Inferior parietal cortex (tissue), 1 donor: ENCODE measurements at regions not wholly inside any gene's neighbourhood (a gene's known extent, or its start where the extent isn't known, plus 50 kb on each side); places are given as distances from the start of the nearest gene placed in this dataset.
A peak's percentile ranks its signal among the peaks of the same experiment; 100 is the strongest.
"Not testable (repeated sequence)": the region's sequence is repeated elsewhere in the genome, so short reads cannot be mapped to it uniquely, and the experiment has no call there.

Experiments used
- DNase-seq: peaks from one replicate; pipeline ENCODE4 v3.0.0-alpha.2; 2016; ENCODE audit errors: extremely low spot score

DNA sequence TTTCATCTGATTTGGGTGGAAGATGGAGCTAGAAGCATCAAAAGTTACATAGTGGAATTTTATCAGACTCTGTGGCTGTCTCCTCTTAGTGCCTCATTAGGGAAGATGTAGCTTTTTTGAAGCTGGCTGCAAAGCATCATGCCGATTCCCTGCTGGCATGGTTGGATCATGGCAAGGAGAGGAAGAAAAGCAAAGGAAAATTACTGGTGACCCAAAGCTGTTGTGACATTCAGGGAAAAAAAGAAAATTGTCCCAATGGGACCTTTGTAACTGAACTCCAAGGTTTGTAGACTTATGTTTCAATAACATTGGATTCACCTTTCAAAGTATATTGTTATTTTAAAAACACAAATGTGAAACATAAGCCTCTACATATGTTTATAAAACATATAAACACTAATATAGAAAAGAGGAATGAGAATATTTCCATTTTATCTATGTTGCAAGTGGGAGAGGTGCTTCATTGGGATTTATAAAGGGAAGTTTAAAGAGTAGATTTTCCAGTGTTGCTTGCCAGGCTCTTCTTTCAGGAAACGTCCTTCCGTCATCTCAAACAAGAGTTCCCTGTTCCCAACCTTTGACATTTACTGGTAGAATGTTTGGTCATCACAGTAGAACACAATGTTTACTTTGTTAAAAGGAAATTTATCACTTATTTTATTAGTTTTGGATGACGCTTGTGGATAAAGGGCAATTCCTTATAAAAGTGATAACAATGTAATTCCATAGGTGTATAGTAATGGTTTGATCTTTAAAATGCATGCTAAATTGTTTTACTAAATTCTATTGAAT lies 190.1 kb upstream of the GPRIN3 start:
- DNase-seq: no peak

DNA sequence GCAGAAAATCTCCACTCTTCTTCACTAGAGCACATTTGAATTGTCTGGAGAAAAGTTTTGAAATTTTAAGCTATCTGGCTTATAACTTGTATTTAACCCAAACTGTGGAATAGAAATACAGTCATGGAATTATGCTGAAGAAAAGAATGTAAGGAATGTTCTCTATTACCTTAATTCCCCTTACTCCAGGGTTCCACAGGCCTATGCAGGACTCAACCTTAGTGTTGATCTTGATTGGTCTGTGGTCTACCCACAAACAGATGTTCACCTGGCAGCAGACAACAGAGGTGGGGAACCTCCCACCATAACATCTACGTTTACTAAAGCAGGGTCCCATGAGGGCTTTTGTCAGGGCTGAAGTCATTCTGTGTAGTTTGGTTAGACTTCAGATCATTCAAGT lies 189.3 kb upstream of the GPRIN3 start:
- DNase-seq: no peak

DNA sequence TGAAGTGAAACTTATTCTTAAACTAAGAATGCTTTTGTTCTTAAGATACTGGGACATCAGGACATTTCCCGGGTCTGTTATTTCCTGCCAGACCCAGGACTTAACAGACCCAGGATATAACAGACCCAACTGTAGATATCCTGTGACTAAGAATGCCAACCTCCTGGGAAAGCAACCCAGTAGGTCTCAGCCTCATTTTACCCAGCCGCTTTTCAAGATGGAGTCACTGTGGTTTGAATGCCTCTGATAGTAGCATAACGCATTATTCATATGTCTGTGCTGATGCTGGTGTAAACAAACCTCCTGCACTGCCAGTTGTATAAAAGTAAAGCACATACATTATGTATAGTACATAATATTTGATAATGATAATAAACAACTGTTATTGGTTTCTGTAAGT lies 185.8 kb upstream of the GPRIN3 start:
- no peak for DNase-seq

DNA sequence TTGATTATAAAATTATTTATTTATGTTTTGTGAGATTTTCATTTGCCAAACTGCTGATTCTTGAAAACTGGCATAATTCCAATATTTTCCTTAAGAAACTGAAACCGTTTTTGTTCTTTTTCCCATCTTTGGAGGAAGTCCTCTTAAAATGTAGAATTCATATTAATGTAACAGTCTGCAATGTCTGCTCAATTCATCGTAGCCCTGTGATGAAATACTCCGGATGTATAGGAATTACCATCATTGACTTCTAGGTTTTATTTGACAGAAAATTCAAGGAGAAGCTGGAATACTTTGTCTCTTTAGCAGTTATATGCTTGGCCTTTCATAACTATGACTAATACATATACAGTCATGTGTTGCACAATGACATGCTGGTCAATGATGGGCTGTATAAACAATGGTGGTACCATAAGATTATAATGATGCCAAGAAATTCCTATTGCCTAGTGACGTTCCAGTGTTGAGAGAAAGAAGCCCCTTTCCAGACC lies 185.0 kb upstream of the GPRIN3 start:
- no peak for DNase-seq

DNA sequence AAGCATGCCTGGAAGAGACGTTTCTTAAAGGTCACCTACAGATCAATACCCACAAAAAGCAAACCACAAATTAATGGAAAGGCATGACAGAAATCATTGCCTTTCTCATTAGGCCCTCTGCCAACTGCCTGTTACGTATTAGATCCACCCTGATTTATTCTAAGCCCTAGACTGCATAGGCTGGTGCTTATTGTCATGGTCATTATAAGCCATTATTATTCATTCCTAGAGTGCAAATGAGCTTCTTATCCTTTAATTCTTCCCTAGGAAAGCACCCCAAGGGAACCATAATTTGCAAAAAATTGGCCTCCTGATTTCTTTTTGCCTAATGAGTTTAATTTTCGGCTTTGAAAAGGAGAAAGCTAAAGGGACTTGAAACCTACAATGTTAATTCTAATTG lies 184.2 kb upstream of the GPRIN3 start:
- DNase-seq: no peak

DNA sequence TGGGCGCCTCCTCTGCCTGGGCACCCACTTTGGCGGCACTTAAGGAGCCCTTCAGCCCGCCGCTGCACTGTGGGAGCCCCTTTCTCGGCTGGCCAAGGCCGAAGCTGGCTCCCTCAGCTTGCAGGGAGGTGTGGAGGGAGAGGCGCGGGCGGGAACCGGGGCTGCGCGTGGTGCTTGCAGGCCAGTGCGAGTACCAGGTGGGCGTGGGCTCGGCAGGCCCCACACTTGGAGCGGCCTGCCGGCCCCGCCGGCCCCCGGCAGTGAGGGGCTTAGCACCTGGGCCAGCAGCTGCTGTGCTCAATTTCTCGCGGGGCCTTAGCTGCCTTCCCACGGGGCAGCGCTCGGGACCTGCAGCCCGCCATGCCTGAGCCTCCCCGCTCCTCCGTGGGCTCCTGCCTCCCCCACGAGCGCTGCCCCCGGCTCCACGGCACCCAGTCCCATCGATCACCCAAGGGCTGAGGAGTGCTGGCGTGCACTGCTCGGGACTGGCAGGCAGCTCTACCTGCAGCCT lies 182.4 kb upstream of the GPRIN3 start:
- not testable (repeated sequence) for DNase-seq

DNA sequence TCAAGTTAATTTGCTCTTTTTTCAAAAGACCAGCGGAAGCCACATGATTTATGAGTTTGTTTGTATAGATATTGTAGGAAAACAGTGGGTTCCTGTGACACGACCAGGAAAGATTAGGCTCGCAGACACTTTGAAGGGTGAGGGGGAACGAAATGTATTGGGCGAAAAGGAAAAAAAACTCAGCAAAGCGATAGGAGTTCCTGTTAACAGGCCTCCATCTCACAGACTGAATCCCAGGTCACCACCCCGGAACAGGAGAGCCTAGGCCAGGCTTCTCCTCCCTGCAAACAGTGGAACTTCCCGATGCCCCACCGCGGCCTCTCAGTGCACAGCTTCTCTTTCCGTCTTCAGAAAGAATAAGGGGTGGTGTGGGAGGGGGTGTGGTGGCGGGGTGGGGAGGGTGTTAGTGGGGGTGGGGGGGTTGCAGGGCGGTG lies 181.8 kb upstream of the GPRIN3 start:
- no peak for DNase-seq

DNA sequence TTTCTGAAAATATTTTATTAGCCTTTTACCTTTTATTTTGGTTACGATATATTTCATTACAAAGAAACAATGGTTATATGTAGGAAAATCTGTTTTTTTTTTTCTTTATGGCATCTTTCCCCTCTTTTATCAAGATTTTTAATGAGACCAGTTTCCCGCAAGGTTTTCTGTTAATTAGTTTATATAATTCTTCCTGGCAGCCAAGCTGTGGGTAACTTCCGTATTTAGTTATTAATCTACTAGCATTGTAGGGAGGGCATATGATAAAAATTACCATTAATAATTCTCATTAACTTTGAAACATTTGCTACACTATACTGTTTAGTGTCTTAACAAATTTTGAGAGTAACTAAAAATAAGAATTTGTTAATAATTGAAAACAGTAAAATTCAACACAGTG lies 181.1 kb upstream of the GPRIN3 start:
- DNase-seq: no peak

DNA sequence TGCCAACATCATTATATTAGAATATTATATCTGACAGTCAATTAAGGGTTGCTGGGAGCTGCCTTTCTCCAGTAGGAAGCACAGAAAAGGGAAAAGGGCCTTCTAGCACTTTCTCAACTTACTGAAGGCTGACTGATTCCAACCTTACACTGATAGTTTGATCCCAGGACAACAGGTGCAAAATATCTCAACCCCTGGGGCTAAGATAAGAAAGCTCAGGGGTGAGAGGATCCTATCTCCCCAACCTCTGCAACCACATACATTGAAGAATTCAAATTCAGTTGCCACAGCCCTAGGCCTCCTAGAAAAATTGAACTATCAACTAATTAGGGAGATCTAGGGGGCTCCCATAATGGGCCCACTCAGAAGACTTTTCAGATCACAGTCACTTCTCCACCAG lies 179.1 kb upstream of the GPRIN3 start:
- DNase-seq: no peak

DNA sequence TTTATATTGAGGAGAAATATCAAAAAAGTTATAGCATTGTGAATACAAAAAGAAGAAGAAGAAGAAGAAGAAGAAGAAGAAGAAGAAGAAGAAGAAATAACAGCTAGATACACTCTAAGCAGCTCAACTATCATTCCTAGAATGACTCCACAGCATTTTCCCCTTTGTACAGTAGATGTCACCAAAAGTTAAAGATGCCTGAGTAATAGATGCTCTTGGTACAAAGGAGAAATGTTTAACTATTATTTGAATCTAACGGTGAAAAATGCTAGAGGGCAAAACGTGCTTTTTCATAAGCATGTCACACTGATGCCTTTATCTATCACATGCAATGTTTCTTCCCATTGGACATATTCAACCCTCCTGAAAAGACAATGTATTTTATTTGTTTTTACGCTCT lies 178.4 kb upstream of the GPRIN3 start:
- DNase-seq: no peak

DNA sequence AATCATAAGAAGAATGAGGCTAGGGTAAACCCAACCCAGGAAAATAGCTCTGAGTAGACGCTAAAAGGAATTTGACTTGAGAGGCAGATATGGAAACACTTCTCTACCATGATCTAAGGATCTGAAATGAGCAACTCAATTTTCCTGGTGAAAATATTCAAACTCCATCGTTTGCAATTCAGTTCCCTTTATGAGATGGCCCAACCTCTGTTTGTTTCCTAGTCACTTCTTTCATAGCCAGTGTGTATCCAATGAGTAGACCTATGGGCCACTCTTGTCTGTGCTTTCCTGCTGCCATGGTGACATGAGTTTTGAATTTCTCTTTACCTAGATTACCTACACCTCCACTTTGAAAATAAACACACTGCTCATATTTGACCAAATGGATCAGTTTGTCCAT lies 176.2 kb upstream of the GPRIN3 start:
- DNase-seq: no peak

DNA sequence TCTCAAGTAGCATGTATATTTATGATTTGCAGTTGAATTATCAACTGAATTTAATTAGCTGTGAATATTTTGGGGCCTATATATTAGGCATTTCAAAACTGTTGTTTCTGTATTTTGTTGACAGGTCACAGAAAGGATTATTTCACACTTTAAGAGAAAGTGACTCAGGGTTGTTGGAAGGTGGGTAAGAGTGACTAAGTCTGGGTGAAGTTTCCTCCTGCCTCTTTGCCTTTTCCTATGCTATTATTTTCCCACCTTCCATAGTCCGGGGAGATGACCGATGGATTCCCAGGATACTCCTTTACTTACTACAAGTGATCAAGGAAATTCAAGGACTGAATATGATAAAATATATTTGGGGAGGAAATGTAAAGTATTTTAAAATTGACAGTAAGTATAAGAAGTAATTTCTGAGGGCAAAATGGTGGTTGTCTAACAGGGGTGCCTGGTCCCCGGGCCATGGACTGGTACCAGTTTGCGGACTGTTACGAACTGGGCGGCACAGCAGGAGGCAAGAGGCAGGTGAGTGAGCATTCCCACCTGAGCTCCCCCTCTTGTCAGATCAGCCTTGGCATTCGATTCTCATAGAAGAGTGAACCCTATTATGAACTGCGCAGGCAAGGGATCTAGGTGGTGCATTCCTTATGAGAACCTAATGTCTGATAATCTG lies 175.5 kb upstream of the GPRIN3 start:
- DNase-seq: no peak

DNA sequence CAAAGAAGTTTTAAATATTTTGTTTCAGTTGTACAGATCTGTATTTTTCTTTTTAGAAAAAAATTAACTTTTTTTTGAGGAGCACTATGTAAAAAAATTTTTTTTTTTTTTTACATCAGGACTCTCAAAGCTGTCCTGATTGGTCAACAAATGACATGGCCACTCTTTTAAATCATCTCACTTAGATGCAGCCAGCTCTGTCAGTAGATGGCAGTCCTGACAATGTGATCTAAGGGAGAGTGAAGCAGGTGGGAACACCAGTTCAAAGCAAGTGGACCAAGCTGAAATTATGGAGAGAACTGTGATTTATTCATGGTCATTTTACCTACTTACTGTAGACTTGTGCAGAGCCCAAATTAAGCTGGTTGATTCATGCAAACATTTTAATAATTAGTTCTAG lies 174.7 kb upstream of the GPRIN3 start:
- DNase-seq: no peak

DNA sequence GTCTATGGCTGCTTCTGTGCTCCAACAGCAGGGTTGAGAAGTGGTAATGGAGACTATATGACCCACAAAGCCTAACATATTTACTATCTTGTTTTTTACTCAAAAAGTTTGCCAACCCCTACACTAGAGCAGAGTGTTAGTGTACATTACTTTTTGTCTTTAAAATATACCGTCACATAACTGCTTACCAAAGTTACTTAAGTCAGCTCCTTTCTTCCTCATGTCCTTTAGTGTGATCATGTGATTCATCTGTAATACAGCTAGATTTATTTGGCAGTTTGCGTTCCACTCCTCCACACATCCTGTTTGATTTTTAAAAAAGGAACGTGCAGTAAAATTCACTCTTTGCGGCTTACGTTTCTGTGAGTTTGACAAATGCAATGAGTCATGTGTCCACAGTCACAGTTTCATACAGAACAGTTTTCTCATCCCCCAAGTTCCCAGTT lies 162.4 kb upstream of the GPRIN3 start:
- peak; percentile 33 for DNase-seq

DNA sequence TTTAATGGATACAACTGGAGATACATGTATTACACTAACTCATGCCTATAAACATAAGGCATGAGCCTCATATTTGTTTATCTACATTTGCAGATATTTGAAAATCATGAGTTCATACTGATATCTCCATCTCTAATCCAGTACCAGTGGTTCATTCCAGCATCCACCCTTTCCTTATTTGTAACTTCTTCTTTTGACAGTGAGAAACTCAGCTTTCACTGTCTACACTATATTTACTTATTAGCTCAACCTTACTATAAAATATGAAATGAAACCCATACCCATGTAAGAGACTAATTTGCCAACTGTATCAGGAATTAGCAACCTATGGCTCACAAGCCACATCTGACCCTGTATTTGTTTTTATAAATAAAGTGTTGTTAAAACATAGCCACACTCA lies 161.9 kb upstream of the GPRIN3 start:
- no peak for DNase-seq

DNA sequence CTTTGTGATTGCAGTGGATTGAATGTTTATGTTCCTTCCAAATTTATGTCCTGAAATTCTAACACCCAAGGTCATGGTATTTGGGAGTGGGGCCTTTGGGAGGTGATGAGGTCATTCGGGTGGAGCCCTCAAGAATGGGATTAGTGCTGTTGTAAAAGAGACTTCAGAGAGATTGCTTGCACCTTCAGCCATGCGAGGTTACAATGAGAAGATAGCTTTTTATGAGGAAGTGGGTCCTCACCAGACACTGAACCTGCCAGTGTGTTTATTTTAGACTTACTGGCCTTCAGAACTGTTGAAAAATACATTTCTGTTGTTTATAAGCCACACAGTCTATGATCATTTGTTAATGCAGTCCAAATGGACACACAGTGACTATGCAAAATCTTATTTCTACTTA lies 161.0 kb upstream of the GPRIN3 start:
- DNase-seq: no peak

DNA sequence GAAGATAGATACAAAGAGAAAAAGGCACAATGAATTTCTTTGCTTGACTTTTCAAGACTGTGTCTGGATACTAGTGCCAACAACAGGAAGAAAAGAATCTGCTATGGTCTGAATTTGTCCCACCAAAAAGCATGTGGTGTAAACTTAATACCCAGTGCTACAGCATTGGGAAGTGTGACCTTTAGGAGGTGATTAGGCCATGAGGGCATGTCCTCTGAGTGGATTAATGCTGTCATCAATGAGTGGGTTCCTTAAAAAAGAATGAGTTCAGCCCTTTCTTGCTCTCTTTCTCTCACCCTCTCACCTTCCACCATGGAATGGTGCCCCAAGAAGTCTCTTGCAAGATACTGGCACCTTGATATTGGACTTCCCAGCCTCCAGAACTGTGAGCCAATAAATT lies 155.7 kb upstream of the GPRIN3 start:
- DNase-seq: no peak

DNA sequence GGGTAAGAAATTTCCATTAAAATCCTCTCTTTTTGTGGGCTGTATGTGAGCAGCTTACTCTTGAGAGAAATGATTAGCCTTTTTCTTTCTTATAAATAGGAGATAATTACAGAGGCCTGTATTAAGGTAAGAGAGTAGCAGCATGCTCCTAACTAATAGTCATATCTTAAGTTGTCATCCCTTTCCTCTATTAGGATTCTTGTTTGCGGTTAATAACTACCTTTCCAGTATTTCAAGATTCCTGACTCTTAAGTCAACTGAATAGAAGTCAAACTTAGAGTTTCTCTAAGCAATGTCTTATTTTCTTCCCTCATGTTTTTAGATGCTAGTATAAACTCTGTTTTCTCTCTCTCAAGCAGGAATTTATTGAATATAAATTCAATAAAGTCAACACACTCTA lies 139.9 kb upstream of the GPRIN3 start:
- no peak for DNase-seq

DNA sequence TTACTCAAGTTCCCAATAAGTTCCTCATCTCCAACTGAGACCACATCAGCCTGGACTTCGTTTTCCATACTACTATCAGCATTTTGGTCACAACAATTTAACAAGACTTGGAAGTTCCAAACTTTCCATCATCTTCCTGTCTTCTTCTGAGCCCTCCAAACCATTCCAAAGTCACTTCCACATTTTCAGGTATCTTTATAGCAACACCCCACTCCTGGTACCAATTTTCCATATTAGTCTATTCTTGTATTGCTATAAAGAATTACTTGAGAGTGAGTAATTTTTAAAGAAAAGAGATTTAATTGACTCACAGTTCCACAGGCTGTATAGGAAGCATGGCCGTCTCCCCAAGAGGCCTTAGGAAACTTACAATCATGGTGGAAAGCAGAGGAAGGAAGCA lies 138.6 kb upstream of the GPRIN3 start:
- no peak for DNase-seq

DNA sequence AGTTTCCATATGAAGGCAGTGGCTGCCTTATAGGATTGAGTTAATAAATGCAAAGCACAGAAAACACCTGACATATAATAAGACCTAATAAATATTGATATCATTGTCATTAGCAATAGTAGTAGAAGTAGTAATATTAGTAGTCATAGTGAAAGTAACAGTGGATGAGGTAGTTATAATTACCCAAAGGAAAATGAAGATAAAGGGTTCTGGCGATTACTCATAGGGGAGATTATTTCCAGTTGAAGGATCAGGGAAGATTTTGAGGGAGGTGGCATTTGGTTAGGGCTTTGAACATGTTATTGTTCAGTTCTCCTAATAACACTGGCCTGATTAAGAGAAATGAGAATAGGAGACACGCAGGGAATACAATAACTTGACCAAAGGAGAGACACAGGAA lies 131.9 kb upstream of the GPRIN3 start:
- no peak for DNase-seq

DNA sequence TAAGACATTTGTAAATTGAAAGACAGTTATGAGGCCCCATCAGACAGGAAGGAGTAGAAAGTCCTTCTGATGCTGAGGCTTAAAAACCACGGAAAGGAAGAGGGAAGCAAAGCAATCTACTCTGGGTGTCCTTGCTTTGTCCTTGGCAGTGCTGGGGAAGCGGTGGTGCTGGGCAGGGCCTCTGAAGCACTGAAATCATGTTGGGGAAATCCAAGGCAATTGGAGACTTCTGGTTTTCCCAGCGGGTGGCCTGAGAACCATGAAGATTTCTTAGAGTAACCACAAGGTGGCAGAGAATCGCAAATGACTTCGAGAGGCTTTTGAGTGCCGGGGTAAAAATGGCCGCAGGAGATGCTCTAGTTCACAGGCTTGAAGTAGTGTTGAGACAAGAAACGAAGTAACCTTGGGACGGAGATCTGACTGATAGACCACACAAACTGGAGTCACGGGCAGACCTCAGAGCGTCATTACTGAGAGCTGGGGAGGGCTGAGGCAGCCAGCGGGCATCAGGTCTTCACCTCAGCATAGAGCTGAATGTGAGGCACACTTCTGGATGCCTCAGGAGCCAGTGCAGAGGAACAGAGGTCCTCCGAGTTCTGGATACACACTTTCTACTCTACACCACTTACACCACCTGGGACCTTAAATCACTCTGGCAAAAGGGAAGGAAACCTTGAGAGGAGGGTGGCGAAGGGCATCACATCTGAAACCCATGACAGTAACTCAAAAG lies 130.7 kb upstream of the GPRIN3 start:
- DNase-seq: no peak

DNA sequence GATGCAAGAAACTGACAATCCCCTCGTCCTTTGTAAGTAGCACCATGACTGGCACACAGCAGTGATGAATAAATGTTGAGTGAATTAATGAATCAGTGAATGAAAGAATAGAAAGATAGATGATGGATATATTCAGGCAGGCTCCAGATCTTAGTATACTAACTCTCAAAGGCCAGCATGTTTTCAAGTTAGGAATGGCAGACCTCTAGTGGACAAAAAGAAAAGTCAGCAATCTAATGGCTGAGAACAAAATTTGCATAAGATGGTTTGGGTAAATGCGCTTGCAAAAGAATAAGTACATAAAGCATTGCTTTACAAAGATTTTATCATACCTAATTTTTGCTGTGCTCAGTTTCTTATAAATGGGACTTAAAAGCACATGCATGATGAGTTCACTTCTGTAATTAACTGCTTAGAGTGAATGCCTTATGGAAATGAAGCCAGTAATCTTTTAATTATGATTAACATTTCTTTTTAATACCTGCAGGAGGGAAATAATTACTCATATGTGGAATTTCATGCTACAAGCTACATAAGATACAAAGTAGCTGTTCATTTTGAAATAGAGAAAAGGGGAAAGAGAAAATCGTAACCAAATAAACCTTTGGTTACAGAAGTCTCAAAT lies 126.9 kb upstream of the GPRIN3 start:
- peak; percentile 74 for DNase-seq
